ENCODE measurements at regions not wholly inside any gene's neighbourhood (a gene's known extent, or its start where the extent isn't known, plus 50 kb on each side); places are given as distances from the start of the nearest gene placed in this dataset.
"Not testable (repeated sequence)": the region's sequence is repeated elsewhere in the genome, so short reads cannot be mapped to it uniquely, and the experiment has no call there.

DNA sequence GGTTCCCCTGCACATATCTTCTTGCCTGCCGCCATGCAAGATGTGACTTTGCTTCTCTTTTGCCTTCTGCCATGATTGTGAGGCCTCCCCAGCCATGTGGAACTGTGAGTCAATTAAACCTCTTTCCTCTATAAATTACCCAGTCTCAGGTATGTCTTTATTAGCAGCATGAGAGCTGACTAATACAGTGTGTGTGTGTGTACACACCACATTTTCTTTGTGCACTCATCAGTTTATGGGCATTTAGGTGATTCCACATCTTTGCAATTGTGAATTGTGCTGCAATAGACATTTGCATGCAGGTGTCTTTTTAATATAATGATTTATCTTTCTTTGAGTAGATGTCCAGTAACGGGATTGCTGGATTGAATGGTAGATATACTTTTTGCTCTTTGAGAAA, 122.4 kb upstream of the ITGB1 start:
- not testable (repeated sequence) for TF ChIP-seq RCOR1 (IDR thresholded peaks at IDR 0.05; ENCODE audit: insufficient replicate concordance, low read length); POLR2A (IDR thresholded peaks at IDR 0.05; ENCODE audit: low read depth, low read length)
